Nephron (organoid): ENCODE measurements at regions not wholly inside any gene's neighbourhood (a gene's known extent, or its start where the extent isn't known, plus 50 kb on each side); places are given as distances from the start of the nearest gene placed in this dataset.

Experiments
- H3K27ac Mint-ChIP-seq, 3 experiments: 2 replicates each; pipeline ENCODE4 v1.8.0; 2020; ENCODE audit warnings: mixed read lengths in 3 of 3, mild to moderate bottlenecking in 2 of 3, moderate library complexity in 1 of 3
- H3K27me3 Mint-ChIP-seq: 2 replicates; pipeline ENCODE4 v1.8.0; 2021; ENCODE audit warnings: low read depth, mild to moderate bottlenecking, moderate library complexity, mixed read lengths
- H3K36me3 Mint-ChIP-seq: 2 replicates; pipeline ENCODE4 v1.8.0; 2020; ENCODE audit warnings: low read depth, mixed read lengths
- H3K4me1 Mint-ChIP-seq: 2 replicates; pipeline ENCODE4 v1.8.0; 2020; ENCODE audit warnings: mixed read lengths
- H3K4me3 Mint-ChIP-seq, 3 experiments: 2 replicates each; pipeline ENCODE4 v1.8.0; 2020; ENCODE audit warnings: mild to moderate bottlenecking in 3 of 3, mixed read lengths in 3 of 3, moderate library complexity in 2 of 3
- H3K9me3 Mint-ChIP-seq: 2 replicates; pipeline ENCODE4 v1.8.0; 2020; ENCODE audit warnings: mixed read lengths
- CTCF ChIP-seq, 3 experiments: fragments of 200-600 bp; sonication (generic); IDR thresholded peaks; one replicate each; pipeline ENCODE4 v1.5.0; 2021; ENCODE audit warnings: antibody characterized with exemption in 3 of 3; ENCODE audit not compliant: unreplicated experiment in 3 of 3

- Mint-ChIP-seq H3K27ac (no peak overlapping the region), H3K36me3 (no peaks in the 10 kb centered on the region), H3K4me1 (no peaks in the 10 kb centered on the region), H3K27me3 (peaks cover 9% of the 10 kb centered on the region), H3K4me3 (no peak overlapping the region), H3K9me3 (no peaks in the 10 kb centered on the region)
- no peak for TF ChIP-seq CTCF (IDR thresholded peaks at IDR 0.05; ENCODE audit: unreplicated experiment in 3 of 3)
These were observed 77.6 kb upstream of the SHH start for GRCh38 chr7:155889636-155890511.

GRCh38 chr7:155887174-155887525, 74.9 kb upstream of the SHH start:
- no peak overlapping the region for H3K4me3 Mint-ChIP-seq
- no peaks in the 10 kb centered on the region for H3K36me3 Mint-ChIP-seq
- H3K4me1 Mint-ChIP-seq, result no peaks in the 10 kb centered on the region
- H3K27me3 Mint-ChIP-seq, result peaks cover 12% of the 10 kb centered on the region
- no peak overlapping the region for H3K27ac Mint-ChIP-seq
- no peak for TF ChIP-seq CTCF (IDR thresholded peaks at IDR 0.05; ENCODE audit: unreplicated experiment in 3 of 3)
- no peaks in the 10 kb centered on the region for H3K9me3 Mint-ChIP-seq

GRCh38 chr7:155886391-155887173, 74.3 kb upstream of the SHH start:
- no peaks in the 10 kb centered on the region for H3K9me3 Mint-ChIP-seq
- TF ChIP-seq CTCF (IDR thresholded peaks at IDR 0.05; ENCODE audit: unreplicated experiment in 3 of 3), result no peak

GRCh38 chr7:155885167-155886155, 73.2 kb upstream of the SHH start:
- H3K27ac Mint-ChIP-seq, result no peak overlapping the region
- no peaks in the 10 kb centered on the region for H3K4me1 Mint-ChIP-seq
- no peaks in the 10 kb centered on the region for H3K9me3 Mint-ChIP-seq
- no peak for TF ChIP-seq CTCF (IDR thresholded peaks at IDR 0.05; ENCODE audit: unreplicated experiment in 3 of 3)
- no peaks in the 10 kb centered on the region for H3K36me3 Mint-ChIP-seq
- no peak overlapping the region for H3K4me3 Mint-ChIP-seq
- peaks cover 6% of the 10 kb centered on the region for H3K27me3 Mint-ChIP-seq

More at GRCh38 chr7:155886391-155887173, 74.3 kb upstream of the SHH start:
- Mint-ChIP-seq H3K4me1 (no peaks in the 10 kb centered on the region), H3K4me3 (no peak overlapping the region), H3K27me3 (peaks cover 6% of the 10 kb centered on the region), H3K36me3 (no peaks in the 10 kb centered on the region), H3K27ac (no peak overlapping the region)

- no peaks in the 10 kb centered on the region for H3K4me1 Mint-ChIP-seq
- no peak overlapping the region for H3K27ac Mint-ChIP-seq
- H3K4me3 Mint-ChIP-seq, result no peak overlapping the region
- H3K36me3 Mint-ChIP-seq, result no peaks in the 10 kb centered on the region
- H3K9me3 Mint-ChIP-seq, result no peaks in the 10 kb centered on the region
- peaks cover 6% of the 10 kb centered on the region for H3K27me3 Mint-ChIP-seq
- no peak for TF ChIP-seq CTCF (IDR thresholded peaks at IDR 0.05; ENCODE audit: unreplicated experiment in 3 of 3)
These were observed 72.2 kb upstream of the SHH start for GRCh38 chr7:155884225-155885166.
